GM12872 (cell line): ENCODE measurements at regions not wholly inside any gene's neighbourhood (a gene's known extent, or its start where the extent isn't known, plus 50 kb on each side); places are given as distances from the start of the nearest gene placed in this dataset.

ENCODE experiments used
- TF ChIP-seq, protein P1 (sequence below): IDR thresholded peaks from 3 replicates; pipeline ENCODE4 v1.5.1; 2011; ENCODE audit warnings: low read depth, mild to moderate bottlenecking, low read length, moderate library complexity; ENCODE audit not compliant: insufficient read depth

DNA sequence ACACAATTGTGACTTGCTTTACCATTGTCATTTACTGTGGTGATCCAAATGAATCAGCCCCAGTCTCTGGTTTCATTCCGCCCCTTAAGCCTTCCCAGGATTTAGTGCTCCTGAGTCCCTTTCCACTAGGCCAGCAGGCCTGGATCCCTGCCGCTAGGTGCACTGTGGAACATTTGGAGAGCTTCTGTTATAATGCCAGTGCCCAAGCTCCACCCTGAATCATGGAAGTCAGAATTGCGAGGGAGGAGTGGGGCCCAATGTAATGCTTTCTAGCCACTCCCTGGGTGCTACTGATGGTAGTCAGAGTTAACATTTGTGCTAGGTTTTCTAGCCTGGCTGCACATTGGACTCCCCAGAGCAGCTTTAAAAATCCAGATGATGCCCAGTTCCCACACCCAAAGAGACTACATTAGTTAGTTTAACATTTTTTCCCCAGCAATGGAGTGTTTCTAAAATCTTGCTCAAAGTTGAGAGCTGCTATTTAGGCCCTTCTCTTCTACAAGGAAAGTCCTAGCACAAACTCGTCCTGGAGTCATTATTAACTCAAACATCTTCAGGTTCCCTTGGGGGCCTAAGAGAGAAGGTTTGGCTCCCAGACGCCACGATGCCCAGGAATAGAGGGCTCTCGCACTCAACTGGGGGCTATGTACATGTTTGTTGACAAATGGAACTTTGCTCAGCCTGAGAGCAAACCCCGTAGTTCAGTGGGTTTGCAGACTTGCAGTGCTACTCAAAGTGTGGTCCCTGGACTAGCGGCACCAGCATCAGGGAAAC, 366.7 kb upstream of the PROK2 start:
- TF ChIP-seq, protein P1, sequence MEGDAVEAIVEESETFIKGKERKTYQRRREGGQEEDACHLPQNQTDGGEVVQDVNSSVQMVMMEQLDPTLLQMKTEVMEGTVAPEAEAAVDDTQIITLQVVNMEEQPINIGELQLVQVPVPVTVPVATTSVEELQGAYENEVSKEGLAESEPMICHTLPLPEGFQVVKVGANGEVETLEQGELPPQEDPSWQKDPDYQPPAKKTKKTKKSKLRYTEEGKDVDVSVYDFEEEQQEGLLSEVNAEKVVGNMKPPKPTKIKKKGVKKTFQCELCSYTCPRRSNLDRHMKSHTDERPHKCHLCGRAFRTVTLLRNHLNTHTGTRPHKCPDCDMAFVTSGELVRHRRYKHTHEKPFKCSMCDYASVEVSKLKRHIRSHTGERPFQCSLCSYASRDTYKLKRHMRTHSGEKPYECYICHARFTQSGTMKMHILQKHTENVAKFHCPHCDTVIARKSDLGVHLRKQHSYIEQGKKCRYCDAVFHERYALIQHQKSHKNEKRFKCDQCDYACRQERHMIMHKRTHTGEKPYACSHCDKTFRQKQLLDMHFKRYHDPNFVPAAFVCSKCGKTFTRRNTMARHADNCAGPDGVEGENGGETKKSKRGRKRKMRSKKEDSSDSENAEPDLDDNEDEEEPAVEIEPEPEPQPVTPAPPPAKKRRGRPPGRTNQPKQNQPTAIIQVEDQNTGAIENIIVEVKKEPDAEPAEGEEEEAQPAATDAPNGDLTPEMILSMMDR = no peak

DNA sequence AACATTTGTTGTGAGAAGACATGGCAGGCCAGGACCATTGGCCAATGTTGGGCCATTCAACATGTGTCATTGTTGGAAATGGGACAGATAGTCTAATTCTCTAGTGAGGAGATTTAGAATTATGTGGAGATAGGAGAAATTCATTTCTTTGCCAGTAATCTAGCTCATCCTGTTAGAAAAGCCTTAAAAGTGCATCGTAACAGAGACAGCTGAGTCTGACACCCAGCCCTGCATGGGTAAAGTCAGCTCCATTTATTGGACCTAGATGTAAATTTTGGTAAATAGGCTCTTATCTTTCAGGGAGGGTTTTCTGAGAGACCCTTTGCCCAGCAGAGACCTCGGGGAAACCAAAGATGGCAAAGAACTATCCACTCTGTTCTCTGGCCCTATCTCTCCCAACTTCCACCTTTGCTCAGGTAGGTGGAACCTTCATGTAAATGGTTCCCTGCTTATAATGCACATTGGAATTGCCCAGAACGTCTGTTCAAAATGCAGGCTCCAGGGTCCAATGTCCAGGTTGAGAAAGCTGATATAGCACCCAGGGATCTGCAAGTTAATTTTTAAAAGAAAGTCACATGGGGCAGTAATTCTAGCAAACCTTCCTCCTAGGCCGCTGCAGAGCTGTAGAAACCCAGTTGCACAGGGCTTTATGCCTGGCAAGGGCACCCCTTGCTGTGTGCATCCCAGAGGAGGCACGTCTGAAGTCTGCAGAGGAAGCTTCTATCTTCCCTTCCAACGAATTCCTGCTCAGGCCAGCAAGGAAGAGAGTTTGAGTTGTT, 365.9 kb upstream of the PROK2 start:
- TF ChIP-seq, protein P1 = no peak

DNA sequence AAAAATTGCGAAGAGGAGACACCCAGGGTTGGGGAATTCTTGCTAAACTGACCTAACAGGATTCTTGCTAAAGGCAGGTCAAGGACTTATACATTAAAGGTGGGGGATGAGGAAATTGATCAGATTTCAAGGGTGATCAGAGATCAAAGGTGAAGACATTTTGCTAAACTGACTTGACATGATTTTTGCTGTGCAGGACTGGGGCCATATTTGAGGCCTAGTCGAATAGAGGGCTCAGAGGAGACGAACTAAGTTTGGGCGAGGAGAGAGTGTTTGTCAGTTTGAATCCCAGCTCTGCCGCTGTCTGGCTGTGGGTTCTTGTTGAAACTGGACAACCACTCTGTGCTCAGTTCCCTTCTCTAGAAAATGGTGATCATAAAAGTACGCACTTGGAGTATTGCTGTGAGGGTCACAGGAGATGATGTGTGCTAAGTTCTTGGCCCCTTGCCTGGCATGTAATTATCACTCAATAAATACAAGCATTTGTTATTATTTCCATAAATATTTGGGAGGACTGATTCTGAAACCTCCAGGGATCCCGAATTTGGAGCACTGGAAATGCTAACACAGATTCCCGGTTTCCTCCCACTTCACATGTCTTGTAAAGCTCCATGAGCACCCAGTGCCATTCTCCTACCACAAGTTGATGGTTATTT, 364.8 kb upstream of the PROK2 start:
- TF ChIP-seq, protein P1 = no peak

- TF ChIP-seq, protein P1 = no peak
Observed at GRCh38 chr3:72147600-72147999, 362.7 kb upstream of the PROK2 start.

DNA sequence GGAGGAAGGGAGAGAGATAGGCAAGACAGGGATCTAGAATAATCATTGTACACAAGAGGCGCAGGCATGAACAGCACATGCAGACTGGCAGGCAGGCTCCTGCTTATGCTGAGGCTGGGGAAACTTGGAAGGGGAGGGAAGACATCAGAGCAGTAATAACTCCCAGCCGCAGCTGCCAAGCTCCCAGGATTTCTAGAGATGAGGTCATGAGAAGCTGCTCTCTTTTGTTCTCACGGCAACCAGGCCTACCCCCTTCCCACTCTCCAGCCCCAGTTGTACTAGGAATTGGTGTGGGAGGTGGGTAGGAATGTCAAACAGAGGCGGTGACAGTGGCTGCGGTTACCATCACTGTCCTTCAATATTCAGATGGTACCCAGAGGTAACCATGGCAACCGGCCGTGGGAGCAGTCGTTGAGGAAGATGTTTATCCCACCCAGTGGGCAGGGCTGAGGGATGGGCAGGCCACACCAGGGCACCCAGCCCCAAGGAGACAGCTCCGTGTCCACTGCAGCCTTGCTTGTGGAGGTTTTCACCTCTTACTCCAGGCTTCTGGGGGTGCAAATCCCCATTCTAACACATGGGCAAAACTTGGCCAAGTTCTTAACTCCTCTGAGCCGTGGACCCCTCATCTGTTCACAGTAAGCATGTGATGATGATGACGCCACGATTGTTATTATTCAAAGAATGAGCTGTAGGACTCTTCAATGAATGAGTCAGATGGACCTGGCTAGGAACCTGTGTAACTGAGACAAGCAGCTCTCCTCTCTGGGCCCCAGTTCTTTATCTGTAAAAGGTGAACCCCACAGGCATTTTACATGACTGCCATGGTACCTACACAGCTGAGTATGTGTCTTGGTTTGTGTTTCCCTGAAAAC, 360.8 kb upstream of the PROK2 start:
- TF ChIP-seq, protein P1 = no peak

DNA sequence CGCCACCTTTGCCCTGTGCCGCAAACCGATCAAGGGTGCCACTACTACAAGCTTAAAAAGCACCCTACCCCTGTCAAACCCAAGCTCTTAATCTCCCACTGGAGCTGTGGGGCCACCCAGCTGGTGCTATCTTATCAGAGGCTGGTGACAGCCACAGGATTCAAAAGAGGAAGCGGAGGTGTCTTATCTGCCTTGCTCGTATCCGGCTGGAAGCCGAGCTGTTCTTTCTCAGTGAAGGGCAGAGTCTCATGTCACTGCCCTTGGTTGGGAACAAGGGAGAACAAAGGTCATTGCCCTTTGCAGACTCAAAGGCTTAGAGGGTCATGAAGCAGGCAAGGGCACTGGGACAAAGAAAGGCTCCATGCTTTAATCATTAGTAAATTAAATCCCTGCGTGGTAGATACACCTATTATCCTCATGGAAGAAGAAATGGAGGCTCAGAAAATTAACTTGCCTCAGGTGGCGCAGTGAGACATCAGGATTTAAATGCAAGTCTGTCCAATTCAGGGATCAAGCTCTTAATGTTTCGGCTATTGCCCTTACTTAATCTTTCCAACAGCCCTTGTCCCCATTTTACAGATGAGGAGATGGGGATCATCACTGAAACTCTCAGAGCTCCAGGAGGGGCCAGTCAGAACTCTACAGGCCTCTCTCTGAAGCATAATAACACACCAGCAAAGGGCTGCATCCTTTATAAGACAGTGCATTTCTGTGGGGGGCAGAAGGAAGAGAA, 360.0 kb upstream of the PROK2 start:
- TF ChIP-seq, protein P1 = no peak
